HG03159 (cell line): ENCODE measurements at regions not wholly inside any gene's neighbourhood (a gene's known extent, or its start where the extent isn't known, plus 50 kb on each side); places are given as distances from the start of the nearest gene placed in this dataset.

Source experiments
- ATAC-seq: cut with Tn5 transposase; IDR thresholded peaks from one replicate; pipeline ENCODE4 v1.9.1; 2021; ENCODE audit warnings: mild to moderate bottlenecking, moderate library complexity; ENCODE audit not compliant: unreplicated experiment

DNA sequence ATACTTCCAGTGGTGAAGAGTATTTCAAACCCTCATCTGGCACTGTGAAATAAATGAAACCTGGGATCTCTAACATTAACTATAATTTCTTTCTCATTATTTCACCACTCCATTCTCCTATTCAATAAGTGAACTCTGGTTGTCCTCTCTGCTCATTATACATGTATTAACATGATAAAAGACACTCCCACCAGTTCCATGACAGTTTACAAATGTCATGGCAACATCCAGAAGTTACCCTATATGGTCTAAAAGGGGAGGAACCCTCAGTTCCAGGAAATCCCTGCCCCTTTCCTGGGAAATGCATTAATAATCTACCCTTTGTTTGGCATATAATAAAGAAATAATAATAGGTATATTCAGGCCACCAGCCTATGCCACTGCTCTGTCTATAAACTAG is 62.7 kb upstream of the BRINP3 start:
- ATAC-seq, result no peak

DNA sequence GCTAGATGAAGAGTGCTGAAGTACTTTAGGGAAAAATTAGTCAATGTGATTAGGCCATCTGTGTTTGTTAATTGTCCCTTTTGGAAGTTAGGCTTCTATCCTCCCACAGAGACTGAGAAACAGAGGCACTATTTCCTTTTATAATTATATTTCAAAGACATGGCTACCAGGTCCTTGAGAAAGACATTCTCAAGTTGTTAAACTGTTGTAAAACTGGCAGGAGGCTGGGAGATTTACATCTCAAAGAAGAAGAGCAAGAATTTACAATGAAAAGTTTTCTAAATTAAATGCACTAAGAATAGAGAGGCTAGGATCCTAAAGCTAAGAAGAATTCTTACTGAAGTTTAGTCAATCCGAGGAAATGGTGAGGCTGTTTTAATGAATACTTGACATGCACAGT is 74.0 kb upstream of the BRINP3 start:
- no peak for ATAC-seq

DNA sequence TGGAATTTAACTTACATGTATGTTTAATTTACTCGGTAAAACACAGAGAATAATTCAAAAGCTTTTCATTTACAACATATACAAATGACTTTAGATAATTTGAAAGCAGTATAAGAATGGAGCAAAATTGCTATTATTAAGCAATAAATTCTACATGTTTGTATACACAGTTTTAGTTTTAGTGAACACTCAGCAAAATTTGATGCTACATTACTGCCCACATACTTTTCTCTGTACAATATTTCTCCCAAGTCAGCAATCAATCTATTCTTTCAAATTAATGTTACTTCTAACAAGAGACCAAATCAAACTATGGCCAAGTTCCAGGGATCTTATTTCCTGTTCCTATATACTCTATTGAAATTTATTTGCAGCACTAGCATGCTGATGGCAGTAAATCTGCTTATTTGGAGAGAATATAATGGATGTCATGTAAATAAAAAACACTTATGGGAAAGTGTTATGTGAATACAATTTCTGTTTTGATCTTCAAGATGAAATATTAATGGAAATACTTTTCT is 82.6 kb upstream of the BRINP3 start:
- ATAC-seq, result no peak

DNA sequence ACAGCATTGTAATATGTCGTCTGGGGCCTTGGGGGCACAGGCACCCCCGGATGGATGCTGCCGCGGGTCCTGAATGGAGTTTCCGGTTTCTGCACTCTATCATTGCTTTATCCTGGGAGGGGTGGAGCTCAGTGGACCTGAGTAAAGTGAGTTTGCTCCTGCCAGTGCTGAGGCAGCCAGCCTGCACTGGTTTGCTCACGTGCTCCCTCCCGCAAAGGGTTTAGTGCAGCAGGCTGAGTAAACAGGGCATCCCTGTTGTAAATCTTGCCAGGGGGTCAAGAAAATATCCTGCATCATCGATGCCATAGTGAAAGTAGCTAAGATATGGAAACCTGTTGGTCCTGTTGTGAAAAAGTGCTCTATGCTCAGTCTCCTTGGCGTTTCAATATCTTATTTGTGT is 85.6 kb upstream of the BRINP3 start:
- ATAC-seq, result no peak

DNA sequence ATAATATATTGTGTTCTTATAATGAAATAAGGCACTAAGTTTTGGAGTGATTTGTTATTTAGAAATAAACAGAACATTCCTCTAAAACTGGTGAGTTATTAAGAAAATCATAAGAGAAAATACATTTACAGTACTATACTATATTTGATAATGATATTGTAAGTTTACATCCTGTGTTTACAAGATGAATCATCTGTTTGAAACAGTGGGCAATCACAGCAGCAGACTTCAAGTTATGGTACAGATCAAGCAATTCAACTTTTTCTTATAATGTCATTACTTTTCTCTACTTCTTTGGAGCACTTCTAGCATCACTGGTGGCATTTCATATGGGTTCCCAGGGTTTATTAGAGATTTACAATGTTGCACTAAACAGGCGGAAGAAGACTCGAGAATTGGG is 86.5 kb upstream of the BRINP3 start:
- no peak for ATAC-seq

DNA sequence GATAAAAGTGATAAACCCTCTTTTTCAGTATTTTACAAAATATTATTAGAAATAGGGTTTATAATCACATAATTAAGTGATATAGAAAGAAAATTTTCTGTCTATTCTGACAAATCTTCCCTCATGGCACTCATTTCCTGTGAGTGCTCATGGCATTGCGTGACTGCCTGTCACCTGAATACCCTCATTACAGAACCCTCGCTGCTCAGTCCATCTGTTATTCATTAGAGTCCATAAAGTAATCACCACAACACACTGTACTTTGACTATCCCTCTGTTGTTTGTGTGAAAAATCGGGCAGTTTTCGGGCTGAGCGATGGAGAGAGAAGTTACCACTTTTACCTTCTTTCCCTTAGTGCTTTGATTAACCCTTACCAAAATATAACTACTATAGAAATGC is 100.4 kb upstream of the BRINP3 start:
- ATAC-seq, result no peak

DNA sequence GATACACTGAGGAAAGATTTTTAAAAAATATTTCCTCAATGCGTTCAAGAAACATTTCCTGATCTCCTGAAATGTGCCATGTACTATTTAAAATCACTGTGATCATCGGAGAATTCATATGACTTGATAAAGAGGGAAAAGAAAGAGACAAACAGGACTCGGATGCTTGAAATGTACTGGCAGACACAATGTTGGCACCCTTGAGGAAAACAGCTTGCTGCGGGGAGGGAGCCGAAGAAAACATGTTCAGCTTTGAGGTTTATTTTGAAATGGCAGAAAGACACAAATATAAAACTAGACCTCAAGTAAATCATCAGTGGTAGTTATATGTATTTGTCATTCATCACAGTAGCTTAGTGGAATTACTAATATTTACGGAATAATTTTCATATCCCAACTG is 100.9 kb upstream of the BRINP3 start:
- ATAC-seq, result no peak

DNA sequence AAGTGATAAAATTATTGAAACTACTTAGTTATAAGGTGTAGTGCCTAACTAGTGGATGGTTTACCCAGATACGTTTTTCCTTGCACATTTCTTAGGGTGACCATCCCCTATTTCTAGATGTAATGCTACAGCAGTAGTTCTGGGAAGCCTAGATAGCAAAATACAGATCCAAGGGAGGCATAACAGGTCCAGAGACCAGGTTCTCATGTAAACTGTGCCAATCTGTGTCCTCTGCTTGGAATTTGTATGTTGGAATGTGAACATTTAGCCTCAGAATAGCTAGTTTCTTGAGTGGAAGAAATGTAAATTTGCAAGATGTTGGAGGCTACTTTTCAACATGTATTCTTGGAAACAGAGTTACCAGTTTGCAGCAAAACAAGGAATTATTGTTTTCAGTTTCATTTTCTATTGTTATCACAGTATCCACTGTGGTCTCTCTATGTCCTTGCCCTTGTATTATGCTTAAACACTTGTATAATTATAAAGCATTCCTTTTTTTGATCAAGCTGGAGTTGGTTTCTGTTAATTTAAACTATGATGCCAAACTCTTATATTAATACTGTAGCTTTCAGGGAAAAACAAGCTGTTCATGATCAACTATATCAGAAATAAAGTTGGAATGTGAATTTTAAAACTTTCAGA is 102.0 kb upstream of the BRINP3 start:
- ATAC-seq, result no peak

DNA sequence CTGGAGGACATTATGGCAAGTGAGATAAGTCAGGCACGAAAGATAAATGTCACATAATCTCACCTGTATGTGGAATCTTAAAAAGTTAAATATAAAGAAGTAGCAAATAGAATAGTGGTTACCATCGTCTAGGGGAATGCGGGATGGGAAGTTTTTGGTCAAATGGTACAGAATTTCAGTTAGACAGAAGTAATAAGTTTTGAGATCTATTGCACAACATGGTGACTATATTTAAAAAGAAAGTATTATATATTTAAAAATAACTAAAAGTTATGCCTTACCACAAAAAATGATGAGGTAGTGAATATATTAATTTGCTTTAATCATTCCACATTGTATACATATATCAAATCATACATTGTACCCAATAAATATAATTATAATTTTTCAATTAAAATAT is 106.2 kb upstream of the BRINP3 start:
- no peak for ATAC-seq

DNA sequence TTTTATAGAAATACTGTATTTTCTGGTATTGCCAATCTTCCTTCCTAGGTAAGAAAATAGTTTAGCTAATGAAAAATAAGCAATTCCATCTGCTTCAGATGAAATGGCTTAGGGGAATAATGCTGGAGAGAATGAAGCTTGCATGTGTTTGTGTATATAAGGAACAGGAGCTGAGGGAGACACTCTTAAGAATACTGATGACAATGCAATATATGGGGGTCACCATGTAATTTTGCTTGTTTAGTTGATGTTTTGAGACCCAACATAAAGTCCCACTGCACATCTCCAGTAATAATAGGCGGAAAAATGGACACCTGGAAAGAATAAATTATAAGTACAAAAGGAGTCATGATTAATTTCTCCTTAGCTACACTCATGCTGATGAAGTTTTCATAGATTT is 110.8 kb upstream of the BRINP3 start:
- ATAC-seq, result no peak

DNA sequence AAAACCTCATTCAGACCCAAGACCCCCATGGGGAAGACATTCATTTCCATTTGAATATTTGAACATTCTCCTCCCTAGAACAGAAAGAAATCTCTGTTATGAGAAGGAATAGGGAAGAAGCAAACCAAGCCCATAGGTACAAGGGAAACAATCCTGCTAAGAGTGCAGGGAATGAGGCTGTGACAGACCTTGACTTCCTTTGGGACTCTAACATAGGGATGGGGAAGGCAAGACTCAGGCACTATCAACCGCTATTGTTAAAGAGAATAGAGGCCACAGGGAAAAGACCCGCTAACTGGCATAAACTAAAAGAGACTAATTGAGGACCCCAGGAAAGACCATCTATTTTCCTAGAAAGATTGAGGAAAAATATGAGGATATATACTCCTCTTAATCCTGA is 117.8 kb upstream of the BRINP3 start:
- ATAC-seq, result no peak

DNA sequence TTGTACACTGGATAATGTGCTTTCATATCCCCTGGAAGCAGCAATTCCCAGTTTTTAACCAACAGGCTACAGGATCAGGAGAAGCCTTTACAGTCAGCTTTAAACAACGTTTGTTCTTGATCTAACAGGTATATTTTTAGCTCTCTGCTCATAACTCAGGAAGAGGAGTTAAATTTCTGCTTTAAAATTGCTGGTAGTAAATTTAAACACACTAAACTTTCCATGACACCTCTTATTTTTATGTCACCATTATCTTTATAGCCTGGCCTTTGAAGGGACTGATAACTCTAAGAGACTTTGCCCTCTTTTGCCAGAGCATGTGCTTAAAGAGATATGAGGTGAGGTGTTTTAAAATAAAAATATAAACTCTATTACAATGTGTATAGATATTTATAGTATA is 119.6 kb upstream of the BRINP3 start:
- no peak for ATAC-seq

DNA sequence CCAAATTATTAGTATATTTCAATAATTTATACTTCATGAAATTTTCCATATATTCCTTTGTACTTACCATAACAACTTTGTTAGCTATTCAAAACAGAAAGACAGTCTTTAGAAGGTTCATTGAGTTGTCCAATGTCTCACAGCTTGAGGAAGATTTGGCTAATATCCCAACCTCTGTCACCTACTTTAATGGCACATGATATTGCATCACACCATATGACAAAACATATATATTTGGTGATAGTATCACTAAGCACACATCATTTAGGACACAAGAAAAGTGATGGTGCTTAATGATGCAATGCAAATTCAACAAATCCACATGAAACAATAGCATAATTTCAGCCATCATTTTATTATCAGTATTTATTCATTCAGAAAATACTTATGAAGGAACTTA is 122.0 kb upstream of the BRINP3 start:
- ATAC-seq, result no peak

DNA sequence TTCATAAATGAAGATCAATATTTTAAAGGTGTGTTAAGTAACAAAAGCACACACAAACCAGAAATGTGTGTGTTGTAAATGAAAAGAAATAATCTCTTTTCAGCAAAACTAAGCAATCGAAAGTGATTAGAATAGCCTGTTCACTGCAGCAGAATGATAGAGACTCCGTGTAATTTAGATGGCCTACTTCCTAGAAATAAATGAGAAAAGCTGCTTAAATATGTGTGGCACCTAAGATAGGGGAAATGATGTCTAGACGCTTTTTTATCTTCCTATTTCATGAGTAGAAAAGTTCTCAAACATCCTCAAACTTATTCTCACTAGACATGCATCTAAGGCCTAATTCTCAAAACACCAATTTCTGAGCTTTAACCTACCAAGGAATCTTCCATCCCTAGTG is 124.7 kb upstream of the BRINP3 start:
- no peak for ATAC-seq

DNA sequence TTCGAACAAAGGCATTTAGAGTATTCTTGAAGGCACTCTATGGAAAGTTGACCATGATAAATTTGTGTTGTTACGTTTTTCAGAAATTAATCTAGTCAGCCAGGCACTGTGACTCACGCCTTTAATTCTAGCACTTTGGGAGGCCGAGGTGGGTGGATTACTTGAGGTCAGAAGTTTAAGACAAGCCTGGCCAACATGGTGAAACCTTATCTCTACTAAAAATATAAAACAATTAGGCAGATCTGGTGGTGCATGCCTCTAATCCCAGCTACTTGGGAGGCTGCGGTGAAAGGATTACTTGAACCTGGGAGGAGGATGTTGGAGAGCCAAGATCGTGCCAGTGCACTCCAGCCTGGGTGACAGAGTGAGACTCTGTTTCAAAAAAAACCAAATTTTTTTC is 130.6 kb upstream of the BRINP3 start:
- ATAC-seq, result no peak

DNA sequence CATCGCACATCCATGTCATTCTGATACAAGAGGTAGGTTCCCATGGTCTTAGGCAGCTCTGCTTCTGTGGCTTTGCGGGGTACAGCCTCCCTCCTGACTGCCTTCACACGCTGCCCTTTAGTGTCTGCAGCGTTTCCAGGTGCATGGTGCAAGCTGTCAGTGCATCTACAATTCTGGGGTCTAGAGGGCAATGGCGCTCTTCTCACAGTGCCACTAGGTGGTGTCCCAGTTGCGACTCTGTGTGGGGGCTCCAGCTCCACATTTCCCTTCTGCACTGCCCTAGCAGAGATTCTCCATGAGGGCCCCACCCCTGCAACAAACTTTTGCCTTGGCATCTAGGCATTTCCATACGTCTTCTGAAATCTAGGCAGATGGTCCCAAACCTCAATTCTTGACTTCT is 138.2 kb upstream of the BRINP3 start:
- no peak for ATAC-seq

DNA sequence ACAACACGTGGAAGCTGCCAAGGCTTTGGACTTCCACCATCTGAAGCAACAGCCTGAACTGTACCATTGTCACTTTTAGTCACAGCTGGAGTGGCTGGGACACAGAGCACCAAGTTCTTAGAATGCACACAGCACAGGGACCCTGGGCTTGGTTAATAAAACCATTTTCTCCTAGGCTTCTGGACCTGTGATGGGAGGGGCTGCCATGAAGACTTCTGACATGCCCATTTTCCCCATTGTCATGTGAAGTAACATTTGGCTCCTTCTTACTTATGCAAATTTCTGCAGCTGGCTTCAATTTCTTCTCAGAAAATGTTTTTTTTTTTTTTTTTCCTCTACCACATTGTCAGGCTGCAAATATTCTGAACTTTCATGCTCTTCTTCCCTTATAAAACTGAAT is 138.6 kb upstream of the BRINP3 start:
- ATAC-seq, result no peak

DNA sequence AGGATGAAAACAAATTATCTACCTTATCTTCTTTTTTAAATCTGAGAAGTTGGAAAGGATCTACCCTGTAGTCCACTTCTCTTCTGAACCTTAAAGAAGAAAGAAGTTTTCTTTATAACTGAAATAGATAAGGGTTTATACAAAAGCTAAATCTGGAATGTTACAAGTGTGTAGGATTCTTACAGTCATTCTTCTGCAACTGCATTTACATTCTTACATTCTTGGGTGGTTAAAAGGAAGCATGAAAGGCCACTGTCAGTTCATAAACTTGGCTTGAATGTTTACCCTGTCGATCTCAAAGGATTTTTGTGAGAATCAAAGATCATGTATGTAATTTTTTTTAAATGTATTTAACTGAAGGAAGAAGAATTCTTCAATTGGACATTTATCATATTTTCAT is 142.1 kb upstream of the BRINP3 start:
- ATAC-seq, result no peak

DNA sequence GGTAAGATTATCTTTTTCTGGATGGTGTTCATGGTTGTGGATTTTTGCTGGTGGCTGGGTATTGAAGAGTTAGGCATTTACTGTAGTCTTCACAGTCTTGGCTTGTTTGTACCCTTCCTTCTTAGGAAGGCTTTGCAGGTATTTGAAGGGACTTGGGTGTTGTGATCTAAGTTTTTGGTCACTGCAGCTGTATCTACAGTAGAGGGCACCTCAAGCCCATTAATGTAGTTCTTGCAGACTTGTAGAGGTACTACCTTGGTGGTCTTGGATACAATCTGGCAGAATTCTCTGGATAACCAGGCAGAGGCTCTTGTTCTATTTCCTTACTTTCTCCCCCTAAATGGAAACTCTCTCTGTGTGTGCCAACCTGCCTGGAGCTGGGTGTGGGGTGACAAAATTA is 155.8 kb upstream of the BRINP3 start:
- ATAC-seq, result no peak

DNA sequence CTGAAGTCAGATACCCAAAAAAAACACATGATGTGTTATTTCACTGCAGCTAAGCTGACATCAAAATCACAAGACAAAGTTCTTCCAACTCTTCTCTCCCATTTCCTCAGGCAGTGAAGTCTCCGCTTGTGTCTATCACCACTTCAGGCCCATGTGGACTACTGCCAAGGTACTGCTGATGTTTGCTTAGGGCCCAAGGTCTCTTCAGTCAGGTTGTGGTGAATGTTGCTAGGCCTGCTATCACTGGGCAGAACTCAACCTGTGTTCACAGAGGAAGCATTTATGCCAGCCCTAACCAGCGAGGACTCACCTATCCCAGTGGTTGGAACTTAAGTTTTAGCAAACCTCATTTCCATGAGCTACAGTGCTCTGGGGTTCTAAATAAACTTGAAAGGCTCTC is 156.5 kb upstream of the BRINP3 start:
- no peak for ATAC-seq

DNA sequence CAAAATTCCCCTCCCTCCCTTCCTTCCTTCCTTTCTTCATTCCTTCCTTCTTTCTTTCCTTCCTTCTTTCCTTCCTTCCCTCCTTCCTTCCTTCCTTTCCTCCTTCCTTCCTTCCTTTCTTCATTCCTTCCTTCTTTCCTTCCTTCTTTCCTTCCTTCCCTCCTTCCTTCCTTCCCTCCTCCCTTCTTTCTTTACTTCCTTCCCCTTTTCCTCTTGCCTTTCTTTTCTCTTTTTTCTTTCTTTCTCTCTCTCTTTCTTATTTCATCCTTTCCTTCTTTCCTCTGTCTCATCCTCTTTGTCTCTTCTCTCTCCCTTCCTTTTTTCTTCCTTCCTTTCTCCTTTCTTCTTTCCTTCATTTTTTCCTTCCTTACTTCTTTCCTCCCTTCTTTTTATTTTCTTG is 171.9 kb upstream of the BRINP3 start:
- ATAC-seq, result no peak

DNA sequence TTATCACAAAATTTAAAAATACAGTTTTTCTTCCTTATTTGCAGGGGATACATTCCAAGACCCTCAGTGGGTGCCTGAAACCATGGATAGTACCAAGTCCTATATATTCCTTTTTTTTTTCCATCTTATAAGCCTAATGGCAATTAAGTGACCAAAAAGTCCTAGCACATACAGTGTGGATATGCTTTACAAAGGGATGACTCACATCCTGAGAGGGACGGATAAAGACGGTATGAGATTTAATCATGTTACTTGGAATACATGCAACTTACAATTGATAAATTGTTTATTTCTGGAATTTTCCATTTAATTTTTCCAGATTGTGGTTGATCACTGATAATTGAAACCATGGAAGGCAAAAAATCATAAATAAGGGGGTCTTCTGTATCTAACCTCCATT is 181.2 kb upstream of the BRINP3 start:
- no peak for ATAC-seq

DNA sequence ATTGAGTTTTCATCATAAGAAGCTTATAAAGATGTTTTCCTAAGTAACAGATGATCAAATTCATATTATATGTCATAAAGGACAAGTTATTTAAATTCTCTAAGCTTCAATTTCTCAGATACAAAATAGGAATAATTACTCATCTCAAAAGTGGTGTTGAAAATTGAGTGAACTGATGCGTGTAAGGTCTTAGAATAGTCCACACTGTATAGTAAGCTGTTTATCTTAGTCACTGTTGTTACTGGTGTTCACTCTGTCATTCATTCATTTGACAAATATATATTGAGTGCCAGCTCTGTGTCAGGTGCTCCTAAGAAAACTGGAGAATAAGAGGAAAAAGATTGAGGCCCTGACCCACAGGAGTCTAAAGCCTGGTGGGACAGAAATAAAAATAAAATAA is 186.3 kb upstream of the BRINP3 start:
- no peak for ATAC-seq
